ENCODE measurements at regions not wholly inside any gene's neighbourhood (a gene's known extent, or its start where the extent isn't known, plus 50 kb on each side); places are given as distances from the start of the nearest gene placed in this dataset.

- TF ChIP-seq POLR2A (IDR thresholded peaks at IDR 0.05; ENCODE audit: extremely low read depth, insufficient read length) (no peak), CTCF (IDR thresholded peaks at IDR 0.05; ENCODE audit: low read depth, low read length) (no peak)
Observed at GRCh38 chrX:3231766-3232165, 114.7 kb downstream of the MXRA5 start.

All from NB4 (cell line).